ENCODE measurements at regions not wholly inside any gene's neighbourhood (a gene's known extent, or its start where the extent isn't known, plus 50 kb on each side); places are given as distances from the start of the nearest gene placed in this dataset.

DNA sequence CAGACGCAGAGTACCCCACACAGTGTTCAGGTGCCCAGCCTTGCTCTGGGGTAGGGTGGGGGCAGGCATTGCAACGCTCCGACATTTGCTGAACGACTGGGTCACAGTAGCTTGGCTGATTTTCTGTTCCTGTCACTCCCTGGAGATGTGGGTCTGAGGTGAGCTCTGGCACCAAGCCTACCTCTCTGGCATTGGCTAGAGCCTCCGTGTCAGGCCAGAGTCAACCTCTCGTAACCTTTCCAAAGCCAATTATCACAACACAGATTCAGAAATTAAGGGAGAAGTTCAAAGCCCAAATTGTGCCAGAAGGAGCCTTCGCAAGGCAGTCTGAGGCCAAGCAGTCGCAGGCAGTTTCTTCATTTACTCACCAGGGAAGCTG lies 117.2 kb downstream of the IRS2 start:
- DNase-seq, result no peak

DNA sequence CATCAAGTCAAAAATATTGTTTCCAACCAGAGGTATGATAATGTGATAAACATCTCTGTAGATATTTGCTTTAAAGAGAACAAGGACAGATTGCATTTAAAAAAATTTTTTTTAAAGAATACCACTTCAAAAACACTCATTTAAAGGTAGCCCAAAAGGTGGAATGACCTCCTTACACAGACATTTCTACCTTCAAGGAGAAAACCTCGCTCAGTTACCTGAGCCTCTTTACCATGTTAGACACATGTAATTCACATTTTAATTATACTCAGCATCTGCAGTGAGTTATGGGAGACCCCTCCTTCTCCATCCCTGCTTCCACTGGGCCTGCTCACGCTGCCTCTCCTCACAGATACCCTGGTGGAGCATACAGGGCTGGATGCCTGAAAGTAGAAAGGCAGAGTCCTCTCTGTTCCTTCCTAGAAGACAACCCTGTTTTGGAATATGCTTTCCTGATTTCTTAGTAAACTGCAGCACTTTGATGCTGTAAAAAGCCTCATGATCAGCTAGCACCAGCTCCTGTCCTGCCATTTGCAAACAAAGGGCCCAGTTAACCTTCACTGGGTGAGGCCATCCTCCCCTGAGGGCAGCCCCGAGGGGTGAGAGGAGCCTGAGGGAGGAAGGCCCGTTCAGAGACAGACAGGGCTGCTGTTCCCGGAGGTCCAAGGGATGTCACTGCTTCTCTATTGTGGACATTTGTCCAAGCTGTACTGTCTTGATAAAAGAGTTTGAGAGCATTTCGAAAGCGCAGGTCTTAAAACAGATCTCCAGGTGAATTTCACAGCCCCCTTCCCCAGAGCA lies 117.8 kb downstream of the IRS2 start:
- no peak for DNase-seq

DNA sequence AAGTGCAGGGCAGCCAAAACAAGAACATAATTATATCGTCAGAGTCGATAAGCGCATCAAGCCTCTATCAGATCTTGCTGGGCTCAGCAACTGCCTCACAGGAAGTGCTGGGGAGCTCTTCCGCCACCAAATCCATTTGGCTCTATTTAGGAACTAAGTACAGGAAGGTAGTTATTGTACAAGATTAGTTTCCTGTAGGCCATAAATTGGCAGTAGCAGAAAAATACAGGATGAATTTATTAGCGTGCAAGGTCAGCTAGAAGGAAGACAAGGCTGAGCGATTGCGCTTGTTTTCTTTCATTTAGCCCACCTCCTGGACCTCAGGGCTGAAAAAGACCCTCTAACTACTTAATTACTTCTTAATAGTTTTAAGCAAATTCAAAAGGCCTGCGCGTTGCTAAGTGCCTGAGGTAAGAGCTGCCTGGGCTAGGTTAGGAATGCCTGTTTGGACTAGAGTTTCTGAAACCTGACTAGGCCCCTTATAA lies 118.5 kb downstream of the IRS2 start:
- peak; percentile 42 for DNase-seq

DNA sequence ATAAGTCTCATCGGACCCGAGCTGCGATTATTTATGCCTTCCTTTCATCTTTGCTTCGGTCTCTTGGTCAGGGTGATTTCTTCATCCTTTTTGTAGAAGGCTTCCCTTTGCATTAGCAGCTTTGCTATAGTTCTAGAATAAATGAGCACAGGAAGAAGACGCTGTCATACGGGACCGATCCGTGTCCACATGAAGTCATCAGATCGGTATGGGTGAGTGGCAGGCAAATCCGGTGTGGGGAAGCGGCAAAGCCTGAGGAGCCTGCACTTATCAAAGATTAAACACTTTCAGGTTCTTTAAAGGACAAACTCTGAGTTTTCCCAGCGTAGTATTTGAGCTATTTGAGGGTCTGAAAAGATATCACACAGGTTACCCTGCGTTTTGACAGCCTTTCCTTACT lies 119.3 kb downstream of the IRS2 start:
- no peak for DNase-seq

DNA sequence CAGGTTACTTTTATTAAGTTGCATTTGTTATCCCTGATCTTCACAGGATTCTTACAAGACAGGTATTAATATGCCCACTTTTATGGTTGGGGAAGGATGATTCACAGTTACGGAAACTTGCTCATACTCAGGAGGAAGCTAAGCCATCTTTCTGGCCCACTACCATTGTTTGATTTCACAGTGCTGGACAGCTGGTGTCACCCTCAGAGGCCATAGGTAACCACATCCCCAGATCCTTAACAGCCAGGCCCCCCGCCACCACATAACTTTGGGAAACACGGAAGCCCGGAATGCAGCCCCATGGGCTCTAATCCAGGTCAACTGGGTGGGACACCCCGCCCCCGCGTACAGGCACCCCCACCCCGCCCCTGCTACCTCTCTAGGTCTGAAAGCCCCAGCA lies 119.7 kb downstream of the IRS2 start:
- DNase-seq, result no peak

DNA sequence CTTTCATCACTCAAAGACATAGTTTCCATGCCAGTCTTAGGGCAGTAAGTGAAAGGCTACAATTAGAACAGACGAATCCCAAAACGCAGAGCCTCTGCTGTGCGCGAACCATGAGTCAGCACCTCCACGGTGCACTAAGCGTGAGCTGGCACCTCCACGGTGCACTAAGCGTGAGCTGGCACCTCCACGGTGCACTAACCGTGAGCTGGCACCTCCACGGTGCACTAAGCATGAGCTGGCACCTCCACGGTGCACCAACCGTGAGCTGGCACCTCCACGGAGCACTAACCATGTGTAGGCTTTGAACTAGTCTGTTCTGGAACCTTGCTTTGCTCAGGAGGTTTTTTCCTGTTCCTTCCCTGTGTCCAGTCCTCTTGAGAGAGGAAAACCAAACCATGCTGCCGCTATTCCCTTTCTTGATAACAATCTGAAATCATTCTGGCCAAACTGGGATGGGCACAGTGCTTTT lies 120.6 kb downstream of the IRS2 start:
- no peak for DNase-seq

DNA sequence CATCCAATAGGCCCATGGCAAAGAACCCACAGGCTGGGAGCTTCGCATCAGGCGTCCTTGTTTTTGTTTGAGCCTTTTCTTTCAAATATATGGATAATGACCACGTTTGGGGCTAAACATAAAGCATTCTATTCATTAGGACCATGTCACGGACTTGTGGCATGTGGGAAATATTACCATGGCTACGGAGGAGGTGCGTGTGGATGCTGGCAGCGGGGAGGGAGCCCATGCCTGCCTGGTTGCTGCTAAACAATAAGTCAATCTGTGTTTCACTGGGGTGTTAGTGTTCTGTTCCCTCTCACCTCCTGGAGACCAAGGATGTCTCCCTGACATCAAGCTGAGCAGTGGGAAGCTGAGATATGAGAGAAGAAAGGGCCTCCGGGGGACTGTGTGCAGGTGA lies 121.1 kb downstream of the IRS2 start:
- DNase-seq, result no peak

DNA sequence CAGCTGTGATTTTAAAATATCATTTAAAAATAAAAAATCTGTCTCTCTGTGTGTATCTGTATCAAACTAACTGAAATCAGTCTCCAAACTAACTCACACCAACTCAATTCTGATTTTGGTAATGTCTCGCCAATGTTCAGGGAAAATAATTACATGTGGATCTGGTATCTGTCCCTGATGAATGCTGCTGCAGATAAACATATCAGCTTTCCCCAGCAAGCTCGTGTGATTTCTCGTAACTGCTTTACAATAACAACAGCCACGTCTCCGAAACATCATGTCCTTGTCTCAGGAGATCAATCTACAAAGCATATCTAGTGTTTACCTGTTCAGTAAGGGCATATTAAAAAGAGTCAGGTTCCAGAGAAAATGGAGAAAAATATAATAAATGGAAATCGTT lies 129.0 kb downstream of the IRS2 start:
- no peak for DNase-seq

DNA sequence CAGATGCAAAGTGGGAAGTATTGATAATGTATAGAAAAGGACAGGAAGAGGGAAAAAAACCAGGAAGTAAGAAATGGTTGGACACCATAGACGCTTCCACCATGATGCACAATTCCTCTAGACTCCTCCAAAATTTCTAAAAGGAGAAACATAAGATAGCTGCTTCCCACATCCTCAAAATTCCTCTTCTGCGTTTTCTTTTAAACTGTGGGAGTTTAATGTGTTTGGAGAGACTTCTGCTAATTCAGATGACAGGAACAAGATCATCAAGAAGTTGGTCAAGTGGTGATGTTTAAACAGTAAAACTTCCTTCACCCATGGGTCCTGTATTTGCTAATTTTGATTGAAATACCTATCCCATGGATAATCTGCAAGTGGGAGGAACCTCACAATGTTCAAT lies 130.2 kb downstream of the IRS2 start:
- DNase-seq, result no peak

DNA sequence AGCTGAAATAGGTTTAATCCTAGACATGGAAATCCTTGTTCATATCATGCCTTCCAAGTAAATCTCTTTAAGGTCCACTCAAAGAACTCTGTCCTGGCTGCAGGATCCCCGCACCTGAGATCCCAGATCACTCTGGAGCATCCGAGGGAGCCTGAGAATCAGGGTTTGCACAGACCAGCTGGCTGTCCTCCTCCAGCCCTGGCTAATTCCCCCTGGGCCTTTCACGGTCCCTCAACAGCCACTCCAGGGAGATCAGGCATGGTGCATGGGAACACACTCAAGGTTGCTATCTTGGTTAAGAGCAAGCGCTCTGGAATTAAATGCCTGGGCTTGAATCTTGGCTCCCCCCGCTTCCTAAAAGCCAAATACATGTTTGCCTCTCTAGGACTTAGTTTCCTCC lies 130.8 kb downstream of the IRS2 start:
- no peak for DNase-seq

DNA sequence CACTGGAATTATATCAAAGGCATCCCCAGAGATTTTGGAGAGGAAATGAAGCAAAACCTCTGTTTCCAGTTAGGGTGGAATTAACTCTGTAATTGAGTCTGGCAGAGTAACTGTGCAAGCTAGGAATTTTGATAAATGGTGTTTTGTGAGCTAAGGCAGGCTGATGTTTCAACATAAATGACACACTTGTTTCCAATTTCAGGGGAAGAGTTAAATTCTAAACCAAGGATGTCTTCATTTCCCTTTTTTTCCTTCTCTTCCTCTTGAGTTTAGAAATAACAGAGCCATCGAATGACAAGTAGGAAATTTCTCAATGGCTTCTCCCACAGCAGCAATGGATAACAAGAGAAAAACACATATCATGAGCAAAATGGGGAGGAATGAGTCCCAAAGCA lies 131.2 kb downstream of the IRS2 start:
- peak; percentile 65 for DNase-seq

DNA sequence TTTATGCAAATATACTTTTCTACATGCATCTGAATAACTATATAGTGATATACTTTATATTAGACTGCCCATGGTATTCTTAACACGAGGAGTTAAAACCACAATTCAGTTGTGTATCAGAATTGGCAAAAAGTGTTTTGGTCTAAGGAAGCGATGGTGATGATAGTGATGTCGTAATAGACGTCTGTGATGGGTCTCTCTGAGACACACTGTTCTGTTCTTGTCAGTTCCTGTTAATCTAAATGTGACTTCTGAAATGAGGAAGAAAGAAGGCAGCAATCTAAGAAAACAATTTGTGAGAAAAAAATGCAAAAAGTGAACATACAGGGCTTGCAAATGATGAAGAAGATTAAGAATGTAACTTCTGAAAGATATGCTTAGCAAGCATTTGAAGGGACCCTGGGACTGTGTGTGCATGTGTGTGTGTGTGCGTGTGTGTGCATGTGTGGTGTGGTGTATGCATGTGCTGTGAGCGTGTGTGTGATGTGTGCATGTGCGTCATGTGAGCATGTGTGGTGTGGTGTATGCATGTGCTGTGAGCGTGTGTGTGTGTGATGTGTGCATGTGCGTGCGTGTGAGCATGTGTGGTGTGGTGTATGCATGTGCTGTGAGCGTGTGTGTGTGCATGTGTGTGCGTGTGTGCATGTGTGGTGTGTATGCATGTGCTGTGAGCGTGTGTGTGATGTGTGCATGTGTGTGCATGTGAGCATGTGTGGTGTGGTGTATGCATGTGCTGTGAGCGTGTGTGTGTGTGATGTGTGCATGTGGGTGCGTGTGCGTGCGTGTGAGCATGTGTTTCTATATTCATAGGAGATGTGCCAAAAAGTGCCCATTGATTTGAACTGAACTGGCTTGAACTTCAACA lies 131.8 kb downstream of the IRS2 start:
- DNase-seq, result no peak

DNA sequence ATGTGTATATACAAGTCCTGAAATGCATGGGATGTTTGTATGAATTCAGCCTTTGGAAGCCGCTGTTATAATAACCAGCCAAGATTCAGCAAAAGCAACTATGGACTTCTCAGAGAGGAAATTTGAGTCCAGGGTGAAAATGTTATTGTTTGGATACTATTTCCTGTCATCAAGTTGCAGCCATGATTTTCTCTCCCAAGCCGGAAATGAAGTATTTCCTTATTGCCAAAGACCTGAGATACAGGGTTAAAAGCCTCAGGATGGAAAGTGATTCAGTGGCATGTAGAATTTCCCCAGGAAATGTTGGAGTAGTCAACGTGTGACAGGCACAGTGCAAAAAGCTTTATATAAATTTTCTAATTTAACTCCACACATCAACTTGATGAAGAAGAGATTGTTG lies 133.9 kb downstream of the IRS2 start:
- DNase-seq, result no peak

DNA sequence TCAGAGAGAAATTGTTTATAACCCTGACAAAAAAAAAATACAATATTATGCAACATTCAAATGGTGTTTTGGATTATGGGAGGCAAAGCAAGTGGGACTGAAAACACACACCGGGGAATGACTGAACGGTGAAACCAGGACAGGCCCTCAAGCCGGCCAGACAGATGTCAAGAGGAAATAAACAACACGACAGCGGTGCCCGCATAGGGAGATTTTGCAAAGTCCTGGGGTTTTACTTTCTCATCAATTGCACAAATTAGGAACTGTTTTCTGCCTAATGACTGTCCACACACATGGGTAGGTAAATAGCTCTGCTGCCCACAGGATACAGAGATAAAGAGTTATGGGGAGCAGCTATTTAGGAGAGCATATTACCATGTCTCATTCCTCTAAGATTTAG lies 134.5 kb downstream of the IRS2 start:
- no peak for DNase-seq

DNA sequence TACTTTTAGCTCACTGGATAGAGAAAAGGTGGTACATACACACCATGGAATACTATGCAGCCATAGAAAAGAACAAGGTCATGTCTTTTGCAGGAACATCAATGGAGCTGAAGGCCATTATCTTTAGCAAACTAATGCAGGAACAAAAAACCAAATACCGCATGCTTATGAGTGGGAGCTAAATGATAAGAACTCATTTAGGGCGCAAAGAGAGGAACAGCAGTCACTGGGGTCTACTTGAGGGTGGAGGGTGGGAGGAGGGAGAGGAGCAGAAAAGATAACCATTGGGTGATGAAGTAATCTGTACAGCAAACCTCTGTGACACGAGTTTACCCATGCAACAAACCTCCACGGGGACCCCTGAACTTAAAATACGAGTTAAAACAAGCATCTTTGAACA lies 135.1 kb downstream of the IRS2 start:
- DNase-seq, result no peak

DNA sequence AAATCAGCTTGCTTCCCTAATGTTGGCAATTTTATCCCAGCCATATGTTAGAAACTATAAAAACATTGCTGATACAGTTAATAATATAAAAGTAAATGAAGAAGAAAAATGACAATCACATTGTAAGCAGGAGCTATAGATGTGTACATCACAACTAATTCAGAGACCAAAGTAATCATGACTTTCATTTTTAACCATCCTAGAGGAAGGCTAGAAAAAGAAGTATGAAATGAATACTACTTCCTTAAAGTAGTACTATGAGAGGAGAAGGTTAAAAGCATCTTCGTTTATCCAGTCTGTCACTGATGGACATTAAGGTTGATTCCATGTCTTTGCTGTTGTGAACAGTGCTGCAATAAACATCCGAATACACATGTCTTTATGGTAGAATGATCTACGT lies 135.5 kb downstream of the IRS2 start:
- no peak for DNase-seq

DNA sequence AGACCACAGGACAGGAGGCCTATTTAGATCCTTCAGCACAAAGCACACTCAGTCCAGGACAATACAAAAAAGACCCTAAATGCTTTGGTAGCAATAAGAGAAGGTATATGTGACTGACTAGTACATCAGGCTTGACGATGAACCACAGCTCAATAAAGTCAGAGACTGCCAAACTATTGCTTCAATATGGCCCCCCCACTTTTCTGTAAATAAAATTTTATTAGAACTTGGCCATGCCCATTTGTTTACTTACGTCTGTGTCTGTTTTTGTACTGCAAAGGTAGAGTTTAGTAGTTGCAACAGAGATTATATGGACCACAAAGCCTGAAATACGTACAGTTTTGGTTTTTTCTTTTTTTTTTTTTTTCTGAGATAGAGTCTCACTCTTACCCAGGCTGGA lies 136.7 kb downstream of the IRS2 start:
- no peak for DNase-seq

DNA sequence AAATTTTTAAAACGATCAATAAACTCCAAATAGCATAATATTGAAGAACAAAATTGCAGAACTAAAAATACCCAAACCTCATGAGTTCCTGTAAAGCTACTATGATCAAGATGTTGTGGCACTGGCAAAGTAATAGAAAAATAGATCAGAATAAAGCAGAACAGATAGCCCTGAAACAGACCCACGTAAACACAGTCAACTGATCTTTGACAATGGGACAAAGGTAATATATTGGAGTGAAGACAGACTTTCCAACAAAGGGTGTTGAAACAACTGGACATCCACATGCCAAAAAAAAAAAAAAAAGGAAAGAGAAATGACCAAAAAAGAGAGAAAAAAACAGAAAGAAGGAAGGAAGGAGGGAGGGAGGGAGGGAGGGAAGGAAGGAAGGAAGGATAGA lies 138.7 kb downstream of the IRS2 start:
- DNase-seq, result no peak

DNA sequence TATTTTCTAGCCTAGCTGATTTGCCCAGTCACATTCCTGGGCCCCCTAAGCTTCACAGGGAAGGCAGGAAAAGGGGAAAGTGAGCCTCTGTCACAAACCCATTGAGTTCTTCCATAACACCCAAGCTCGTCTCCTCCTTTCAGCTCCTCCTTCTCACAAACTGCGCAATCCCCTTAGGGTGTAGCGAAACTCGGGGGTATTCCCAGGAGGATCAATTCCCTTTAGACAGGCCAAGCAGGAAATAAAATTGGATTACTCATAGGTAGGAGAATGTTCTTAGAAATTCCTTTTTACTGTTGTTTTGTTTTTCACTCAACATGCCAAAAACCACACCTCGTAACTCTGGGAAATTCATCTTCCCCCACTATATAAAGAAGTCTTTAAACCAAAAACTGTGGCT lies 139.3 kb downstream of the IRS2 start:
- DNase-seq, result no peak

DNA sequence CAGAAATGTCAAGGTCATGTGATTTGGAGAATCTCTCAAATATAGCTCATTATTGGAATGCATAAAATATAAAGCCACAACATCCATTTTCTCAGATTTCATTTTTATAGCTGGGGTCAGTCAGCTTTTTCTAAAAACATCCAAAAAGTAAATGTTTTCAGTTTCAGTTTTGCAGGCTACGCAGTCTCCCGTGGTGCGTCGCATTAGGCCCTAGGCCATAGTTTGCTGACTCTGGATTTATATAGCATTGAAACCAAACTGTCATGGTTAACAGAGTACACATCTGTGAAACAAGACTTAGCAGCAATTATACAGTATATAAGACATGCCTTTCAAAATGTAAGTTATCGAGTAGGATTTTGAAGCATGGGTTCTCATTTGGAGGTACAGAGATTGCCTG lies 140.0 kb downstream of the IRS2 start:
- DNase-seq, result no peak

DNA sequence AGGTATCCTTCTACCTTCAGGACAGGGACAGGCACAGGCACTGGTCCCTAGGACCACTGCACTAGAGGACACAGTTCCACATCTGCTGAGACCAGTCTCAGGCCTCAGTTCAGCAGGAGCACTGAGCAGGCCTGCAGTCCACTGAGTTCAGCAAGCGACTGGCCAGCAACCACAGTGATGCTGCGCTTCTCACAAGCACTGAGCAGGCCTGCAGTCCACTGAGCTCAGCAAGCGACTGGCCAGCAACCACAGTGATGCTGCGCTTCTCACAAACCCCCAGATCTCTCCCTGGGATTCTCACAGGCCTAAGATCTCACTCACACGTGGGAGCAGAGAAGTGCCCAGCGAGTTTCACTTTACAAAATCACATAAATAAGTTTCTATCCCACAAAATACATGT lies 140.6 kb downstream of the IRS2 start:
- DNase-seq, result no peak

DNA sequence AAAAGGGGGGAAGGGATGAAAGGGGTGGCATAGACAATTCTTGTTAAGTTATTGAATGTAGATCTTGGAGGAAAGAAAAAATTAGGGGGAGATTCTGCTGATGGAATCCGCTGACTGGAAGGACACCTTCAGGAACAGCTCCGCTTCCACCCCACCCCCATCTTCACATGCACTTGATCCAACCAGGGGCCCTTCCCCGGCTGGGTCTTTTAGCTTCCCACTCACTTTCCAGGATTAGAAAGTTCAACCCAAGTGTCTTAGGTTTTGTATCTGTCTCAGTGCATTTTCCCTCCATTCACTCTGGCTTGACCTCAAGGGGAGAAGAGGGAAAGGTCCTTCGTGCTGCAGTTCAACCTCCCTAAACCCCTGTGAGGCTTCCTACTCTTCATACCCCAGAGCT lies 141.4 kb downstream of the IRS2 start:
- no peak for DNase-seq

DNA sequence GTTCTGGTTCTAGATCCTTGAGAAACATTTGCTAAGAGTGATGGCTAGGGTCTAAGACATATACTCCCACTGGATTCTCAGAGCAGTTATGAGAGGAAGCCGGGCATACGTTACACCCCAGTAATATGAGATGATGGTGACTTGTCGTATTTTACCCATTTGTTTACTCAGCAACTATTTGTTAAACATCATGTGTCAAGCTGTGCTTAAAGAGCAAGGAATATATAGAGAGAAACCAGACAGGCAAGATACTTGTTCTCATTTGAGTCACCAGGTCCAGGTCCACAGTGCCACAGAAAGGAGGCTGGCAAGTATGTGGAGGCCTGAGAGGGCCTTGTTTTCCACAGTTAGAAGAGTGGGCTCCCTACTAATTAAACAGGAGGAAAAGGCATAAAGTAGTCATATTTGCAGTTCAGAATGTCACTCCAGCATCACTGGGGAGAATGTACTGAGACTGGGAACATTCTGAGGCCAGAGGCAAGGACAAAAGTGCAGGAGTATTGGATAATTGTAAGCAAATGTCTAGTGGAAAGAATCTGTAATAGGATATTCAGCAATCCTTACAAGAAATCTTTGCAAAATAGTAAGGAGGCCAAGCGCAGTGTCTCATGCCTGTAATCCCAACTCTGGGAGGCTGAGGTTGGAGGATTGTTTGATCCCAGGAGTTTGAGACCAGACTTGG lies 142.2 kb downstream of the IRS2 start:
- DNase-seq, result no peak

DNA sequence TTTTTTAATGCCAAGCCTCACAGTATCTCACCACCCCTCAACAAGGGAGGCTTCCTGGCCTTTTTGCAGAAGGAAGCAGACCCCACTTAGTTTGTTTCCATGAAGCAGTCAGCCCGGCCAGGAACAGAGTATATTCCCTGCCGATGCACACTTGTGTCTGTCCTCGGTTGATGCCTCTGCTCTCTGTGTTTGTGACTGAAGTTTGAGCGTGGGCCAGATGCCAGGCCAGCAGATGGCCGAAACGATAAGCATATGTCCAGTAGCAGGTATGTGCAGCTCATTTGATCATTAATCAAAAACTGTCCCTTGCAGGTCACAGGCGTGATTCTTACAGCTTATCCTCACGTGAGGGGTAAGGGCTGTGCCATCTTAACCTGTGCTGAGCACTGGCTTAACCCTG lies 144.0 kb downstream of the IRS2 start:
- no peak for DNase-seq

Measured in eye (tissue), 1 donor.